HG03039 (cell line): ENCODE measurements at regions not wholly inside any gene's neighbourhood (a gene's known extent, or its start where the extent isn't known, plus 50 kb on each side); places are given as distances from the start of the nearest gene placed in this dataset.
"Not testable (repeated sequence)": the region's sequence is repeated elsewhere in the genome, so short reads cannot be mapped to it uniquely, and the experiment has no call there.

Experiments used
- ATAC-seq: cut with Tn5 transposase; IDR thresholded peaks from one replicate; pipeline ENCODE4 v1.9.1; 2021; ENCODE audit warnings: mild to moderate bottlenecking, moderate library complexity; ENCODE audit not compliant: unreplicated experiment

- no peak for ATAC-seq
These were observed 199.6 kb upstream of the GADL1 start for GRCh38 chr3:31094048-31094447.

- ATAC-seq: no peak
These were observed 200.8 kb upstream of the GADL1 start for GRCh38 chr3:31095255-31095654.

- ATAC-seq: no peak
These were observed 202.4 kb upstream of the GADL1 start for GRCh38 chr3:31096661-31097395.

- no peak for ATAC-seq
These were observed 206.1 kb upstream of the GADL1 start for GRCh38 chr3:31100519-31100918.

GRCh38 chr3:31101285-31101684 lies 206.8 kb upstream of the GADL1 start:
- ATAC-seq: not testable (repeated sequence)

GRCh38 chr3:31102196-31102879 lies 207.9 kb upstream of the GADL1 start:
- ATAC-seq: no peak

GRCh38 chr3:31103181-31103580 lies 208.7 kb upstream of the GADL1 start:
- no peak for ATAC-seq

GRCh38 chr3:31103623-31104180 lies 209.2 kb upstream of the GADL1 start:
- ATAC-seq: no peak

GRCh38 chr3:31105011-31105410 lies 210.6 kb upstream of the GADL1 start:
- ATAC-seq: no peak

- ATAC-seq: no peak
These were observed 211.1 kb upstream of the GADL1 start for GRCh38 chr3:31105438-31106077.

- ATAC-seq: no peak
These were observed 211.7 kb upstream of the GADL1 start for GRCh38 chr3:31106204-31106603.

- ATAC-seq: no peak
These were observed 212.5 kb upstream of the GADL1 start for GRCh38 chr3:31106912-31107311.

- no peak for ATAC-seq
These were observed 220.4 kb upstream of the GADL1 start for GRCh38 chr3:31114929-31115283.

- not testable (repeated sequence) for ATAC-seq
These were observed 221.1 kb upstream of the GADL1 start for GRCh38 chr3:31115531-31115930.

- no peak for ATAC-seq
These were observed 222.2 kb upstream of the GADL1 start for GRCh38 chr3:31116651-31117050.

GRCh38 chr3:31117854-31118253 lies 223.4 kb upstream of the GADL1 start:
- ATAC-seq: no peak

GRCh38 chr3:31124373-31124772 lies 229.9 kb upstream of the GADL1 start:
- ATAC-seq: no peak

- ATAC-seq: no peak
These were observed 231.1 kb upstream of the GADL1 start for GRCh38 chr3:31125413-31126020.

GRCh38 chr3:31129241-31129640 lies 234.8 kb upstream of the GADL1 start:
- no peak for ATAC-seq

- ATAC-seq: no peak
These were observed 237.8 kb upstream of the GADL1 start for GRCh38 chr3:31132132-31132769.

- no peak for ATAC-seq
These were observed 239.1 kb upstream of the GADL1 start for GRCh38 chr3:31133541-31133940.
